Naive thymus-derived CD4-positive, alpha-beta T cell (primary cell): ENCODE measurements at regions not wholly inside any gene's neighbourhood (a gene's known extent, or its start where the extent isn't known, plus 50 kb on each side); places are given as distances from the start of the nearest gene placed in this dataset.

Experiments
- ATAC-seq: fragments of 150-1000 bp; cut with Tn5 transposase; 2 replicates; pipeline ENCODE4 v1.10.0; 2021; ENCODE audit warnings: mild to moderate bottlenecking, moderate library complexity
- CTCF ChIA-PET: fragments of 350-600 bp; sonication (Branson Sonifier 250); formaldehyde crosslinking; loops from one replicate; lab custom pipeline; 2021; ENCODE audit warnings: antibody characterized with exemption; lab: Charles Lee
- POLR2A ChIA-PET: fragments of 350-600 bp; sonication (Branson Sonifier 250); formaldehyde crosslinking; loops from one replicate; lab custom pipeline; 2021; ENCODE audit warnings: antibody characterized with exemption, inconsistent platforms; lab: Charles Lee
- DNase-seq, 9 donors: peaks; one replicate each; pipeline versions ENCODE4 v3.0.0 to v3.0.0-alpha.2; 2020 to 2022; ENCODE audit warnings: mixed read lengths in 1 of 9
- H3K27ac ChIP-seq: one replicate; pipeline ENCODE4 v1.7.0; 2013; ENCODE audit warnings: mild to moderate bottlenecking, low read depth, low read length, moderate library complexity
- H3K27me3 ChIP-seq, 2 donors: one replicate each; pipeline ENCODE4 v1.7.0; 2013; ENCODE audit warnings: low read length in 2 of 2, mild to moderate bottlenecking in 2 of 2, moderate library complexity in 2 of 2; ENCODE audit not compliant: control insufficient read depth in 2 of 2, insufficient read depth in 2 of 2
- H3K36me3 ChIP-seq, 3 experiments: 1 replicate in 2 of 3; 2 replicates in 1 of 3; pipeline ENCODE4 v1.7.0; 2013; ENCODE audit warnings: low read length in 3 of 3, mild to moderate bottlenecking in 3 of 3, moderate library complexity in 1 of 3; ENCODE audit not compliant: insufficient read depth in 3 of 3, control insufficient read depth in 2 of 3
- H3K4me1 ChIP-seq, 2 donors: one replicate each; pipeline ENCODE4 v1.7.0; 2013; ENCODE audit warnings: low read length in 2 of 2, mild to moderate bottlenecking in 2 of 2, moderate library complexity in 1 of 2; ENCODE audit not compliant: control insufficient read depth in 2 of 2, insufficient read depth in 2 of 2
- H3K4me3 ChIP-seq: 2 replicates; pipeline ENCODE4 v1.7.0; 2013; ENCODE audit warnings: mild to moderate bottlenecking, low read length
- H3K9me3 ChIP-seq, 3 experiments: 1 replicate in 2 of 3; 2 replicates in 1 of 3; pipeline ENCODE4 v1.7.0; 2013; ENCODE audit warnings: low read length in 3 of 3; ENCODE audit not compliant: control insufficient read depth in 2 of 3
- H3K27ac Mint-ChIP-seq, 9 donors: one replicate each; pipeline ENCODE4 v1.8.0; 2020 to 2022; ENCODE audit warnings: mixed read lengths in 9 of 9, mild to moderate bottlenecking in 8 of 9, moderate library complexity in 5 of 9, inconsistent platforms in 2 of 9
- H3K27me3 Mint-ChIP-seq, 5 donors: one replicate each; pipeline ENCODE4 v1.8.0; 2021 to 2022; ENCODE audit warnings: mixed read lengths in 5 of 5, mild to moderate bottlenecking in 1 of 5
- H3K36me3 Mint-ChIP-seq, 5 donors: one replicate each; pipeline ENCODE4 v1.8.0; 2020 to 2022; ENCODE audit warnings: mixed read lengths in 5 of 5, mild to moderate bottlenecking in 3 of 5, inconsistent platforms in 1 of 5
- H3K4me1 Mint-ChIP-seq, 7 donors: one replicate each; pipeline ENCODE4 v1.8.0; 2020 to 2022; ENCODE audit warnings: mixed read lengths in 7 of 7, mild to moderate bottlenecking in 3 of 7, inconsistent platforms in 1 of 7
- H3K4me3 Mint-ChIP-seq, 10 donors: one replicate each; pipeline ENCODE4 v1.8.0; 2020 to 2022; ENCODE audit warnings: mild to moderate bottlenecking in 10 of 10, mixed read lengths in 10 of 10, moderate library complexity in 6 of 10, inconsistent platforms in 2 of 10
- H3K9me3 Mint-ChIP-seq, 11 donors: one replicate each; pipeline ENCODE4 v1.8.0; 2020 to 2022; ENCODE audit warnings: mixed read lengths in 11 of 11, mild to moderate bottlenecking in 4 of 11, inconsistent platforms in 1 of 11, moderate library complexity in 1 of 11
- intact Hi-C, 2 donors: fragments of 100-400 bp; cut with micrococcal nuclease; formaldehyde crosslinking; loops; one replicate each; pipeline ENCODE4 v1.15.1; 2023

- no peak for ATAC-seq
- no peak for DNase-seq
- Mint-ChIP-seq H3K9me3 (peaks cover 0 to 6% (median 0%) of the 10 kb centered on the region in 11 donors), H3K36me3 (no peaks in the 10 kb centered on the region), H3K27me3 (peaks cover 0 to 13% (median 10%) of the 10 kb centered on the region in 5 donors), H3K4me1 (no peaks in the 10 kb centered on the region), H3K27ac (no peak overlapping the region), H3K4me3 (no peak overlapping the region)
- Histone ChIP-seq H3K4me1 (no peaks in the 10 kb centered on the region), H3K36me3 (no peaks in the 10 kb centered on the region), H3K27ac (no peak overlapping the region), H3K27me3 (no peaks in the 10 kb centered on the region), H3K9me3 (no peaks in the 10 kb centered on the region), H3K4me3 (no peak overlapping the region)
- intact Hi-C loops, result no loop called here
- ChIA-PET POLR2A (no interaction called here), CTCF (no interaction called here)
Measured at GRCh38 chr13:33508060-33508459, 222.5 kb upstream of the STARD13 start.

GRCh38 chr13:33509642-33510229 lies 224.2 kb upstream of the STARD13 start:
- ChIA-PET CTCF (interaction anchor here (0.6 kb wide), 1 partner anchor 1977 kb away, joined by 4 read pairs; no protein-coding TSS in a partner anchor), POLR2A (no interaction called here)

GRCh38 chr13:33510350-33510970 lies 224.9 kb upstream of the STARD13 start:
- H3K4me3 ChIP-seq, result no peak overlapping the region
- CTCF ChIA-PET, result interaction anchor here (0.6 to 0.7 kb wide), 2 partner anchors 23 to 1978 kb away, joined by 3 to 4 read pairs; no protein-coding TSS in a partner anchor
- H3K4me1 Mint-ChIP-seq, result no peaks in the 10 kb centered on the region
- peaks cover 3 to 18% (median 6%) of the 10 kb centered on the region in 5 donors for H3K27me3 Mint-ChIP-seq
- no peaks in the 10 kb centered on the region for H3K9me3 ChIP-seq
- peaks cover 0 to 5% (median 0%) of the 10 kb centered on the region in 11 donors for H3K9me3 Mint-ChIP-seq
- DNase-seq (no peak), ATAC-seq (no peak)
- no peaks in the 10 kb centered on the region for H3K27me3 ChIP-seq
- no peak overlapping the region for H3K27ac Mint-ChIP-seq
- H3K4me1 ChIP-seq, result no peaks in the 10 kb centered on the region
- POLR2A ChIA-PET, result no interaction called here
- H3K27ac ChIP-seq, result no peak overlapping the region
- no peak overlapping the region for H3K4me3 Mint-ChIP-seq
- H3K36me3 Mint-ChIP-seq, result no peaks in the 10 kb centered on the region
- no peaks in the 10 kb centered on the region for H3K36me3 ChIP-seq
- intact Hi-C loops, result no loop called here

More at GRCh38 chr13:33509642-33510229, 224.2 kb upstream of the STARD13 start:
- H3K9me3 ChIP-seq, result no peaks in the 10 kb centered on the region
- H3K27me3 ChIP-seq, result no peaks in the 10 kb centered on the region
- H3K27ac ChIP-seq, result no peak overlapping the region
- no peaks in the 10 kb centered on the region for H3K36me3 ChIP-seq
- H3K36me3 Mint-ChIP-seq, result no peaks in the 10 kb centered on the region
- no peak overlapping the region for H3K27ac Mint-ChIP-seq
- H3K4me3 ChIP-seq, result no peak overlapping the region
- H3K27me3 Mint-ChIP-seq, result peaks cover 3 to 18% (median 6%) of the 10 kb centered on the region in 5 donors
- H3K4me3 Mint-ChIP-seq, result no peak overlapping the region
- ATAC-seq (no peak), DNase-seq (no peak)
- intact Hi-C loops, result no loop called here
- H3K9me3 Mint-ChIP-seq, result peaks cover 0 to 5% (median 0%) of the 10 kb centered on the region in 11 donors
- no peaks in the 10 kb centered on the region for H3K4me1 ChIP-seq
- no peaks in the 10 kb centered on the region for H3K4me1 Mint-ChIP-seq

- H3K4me3 Mint-ChIP-seq, result no peak overlapping the region
- CTCF ChIA-PET, result no interaction called here
- Histone ChIP-seq H3K4me3 (no peak overlapping the region), H3K27me3 (no peaks in the 10 kb centered on the region), H3K9me3 (no peaks in the 10 kb centered on the region), H3K27ac (no peak overlapping the region), H3K4me1 (no peaks in the 10 kb centered on the region), H3K36me3 (no peaks in the 10 kb centered on the region)
- H3K27ac Mint-ChIP-seq, result no peak overlapping the region
- POLR2A ChIA-PET, result no interaction called here
- no peak for ATAC-seq
- H3K36me3 Mint-ChIP-seq, result peaks cover 0 to 1% (median 0%) of the 10 kb centered on the region in 5 donors
- H3K9me3 Mint-ChIP-seq, result no peaks in the 10 kb centered on the region
- DNase-seq, result no peak
- H3K4me1 Mint-ChIP-seq, result no peaks in the 10 kb centered on the region
- intact Hi-C loops, result no loop called here
- H3K27me3 Mint-ChIP-seq, result peaks cover 0 to 18% (median 5%) of the 10 kb centered on the region in 5 donors
Measured at GRCh38 chr13:33512880-33513554, 227.5 kb upstream of the STARD13 start.

- POLR2A ChIA-PET, result no interaction called here
- no peaks in the 10 kb centered on the region for H3K9me3 ChIP-seq
- no peak overlapping the region for H3K27ac Mint-ChIP-seq
- no peaks in the 10 kb centered on the region for H3K4me1 Mint-ChIP-seq
- H3K27me3 Mint-ChIP-seq, result peaks cover 0 to 13% (median 5%) of the 10 kb centered on the region in 5 donors
- no peaks in the 10 kb centered on the region for H3K27me3 ChIP-seq
- no peak for ATAC-seq
- intact Hi-C loops, result no loop called here
- peaks cover 0 to 1% (median 0%) of the 10 kb centered on the region in 5 donors for H3K36me3 Mint-ChIP-seq
- H3K4me3 ChIP-seq, result no peak overlapping the region
- no peak for DNase-seq
- no peak overlapping the region for H3K4me3 Mint-ChIP-seq
- H3K27ac ChIP-seq, result no peak overlapping the region
- H3K4me1 ChIP-seq, result no peaks in the 10 kb centered on the region
- no peaks in the 10 kb centered on the region for H3K36me3 ChIP-seq
- CTCF ChIA-PET, result no interaction called here
- H3K9me3 Mint-ChIP-seq, result no peaks in the 10 kb centered on the region
Measured at GRCh38 chr13:33514362-33514761, 228.8 kb upstream of the STARD13 start.

- H3K36me3 ChIP-seq, result no peaks in the 10 kb centered on the region
- Mint-ChIP-seq H3K27me3 (peaks cover 0 to 12% (median 5%) of the 10 kb centered on the region in 5 donors), H3K36me3 (peaks cover 0 to 1% (median 0%) of the 10 kb centered on the region in 5 donors), H3K27ac (no peak overlapping the region), H3K4me1 (no peaks in the 10 kb centered on the region), H3K9me3 (no peaks in the 10 kb centered on the region), H3K4me3 (no peak overlapping the region)
- H3K27ac ChIP-seq, result no peak overlapping the region
- H3K9me3 ChIP-seq, result no peaks in the 10 kb centered on the region
- H3K4me3 ChIP-seq, result no peak overlapping the region
- H3K27me3 ChIP-seq, result no peaks in the 10 kb centered on the region
- POLR2A ChIA-PET, result no interaction called here
- DNase-seq (no peak), ATAC-seq (no peak)
- CTCF ChIA-PET, result no interaction called here
- intact Hi-C loops, result no loop called here
- no peaks in the 10 kb centered on the region for H3K4me1 ChIP-seq
Measured at GRCh38 chr13:33515146-33515545, 229.6 kb upstream of the STARD13 start.
